ENCODE measurements at regions not wholly inside any gene's neighbourhood (a gene's known extent, or its start where the extent isn't known, plus 50 kb on each side); places are given as distances from the start of the nearest gene placed in this dataset.

- TF ChIP-seq CTCF (IDR thresholded peaks at IDR 0.05) (no peak), POLR2AphosphoS5 (IDR thresholded peaks at IDR 0.05; ENCODE audit: insufficient read depth in 1 of 2, low read depth in 1 of 2) (no peak)
Measured at GRCh38 chr1:177710696-177711620, 258.9 kb downstream of the SEC16B start.
